Fibroblast of skin of left quadriceps (primary cell): ENCODE measurements at regions not wholly inside any gene's neighbourhood (a gene's known extent, or its start where the extent isn't known, plus 50 kb on each side); places are given as distances from the start of the nearest gene placed in this dataset.

Source experiments
- DNase-seq, 2 experiments: peaks; one replicate each; pipeline ENCODE4 v3.0.0-alpha.2; 2013; ENCODE audit warnings: low read depth in 2 of 2

DNA sequence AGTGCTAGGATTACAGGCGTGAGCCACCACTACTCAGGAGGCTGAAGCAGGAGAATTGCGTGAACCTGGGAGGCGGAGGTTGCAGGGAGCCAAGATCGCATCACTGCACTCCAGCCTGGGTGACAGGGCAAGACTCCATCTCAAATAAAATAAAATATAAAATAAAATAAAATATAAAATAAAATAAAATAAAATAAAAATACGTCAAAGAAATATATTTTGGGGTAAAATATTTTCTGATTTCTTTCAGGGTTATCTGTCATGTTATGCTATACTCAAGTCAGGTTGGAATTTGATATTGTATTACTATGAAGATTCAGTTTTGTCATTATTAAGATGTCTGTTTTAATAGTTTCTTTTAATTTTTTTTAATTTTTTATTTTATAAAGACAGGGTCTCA is 99.4 kb upstream of the GHITM start:
- DNase-seq, result no peak

DNA sequence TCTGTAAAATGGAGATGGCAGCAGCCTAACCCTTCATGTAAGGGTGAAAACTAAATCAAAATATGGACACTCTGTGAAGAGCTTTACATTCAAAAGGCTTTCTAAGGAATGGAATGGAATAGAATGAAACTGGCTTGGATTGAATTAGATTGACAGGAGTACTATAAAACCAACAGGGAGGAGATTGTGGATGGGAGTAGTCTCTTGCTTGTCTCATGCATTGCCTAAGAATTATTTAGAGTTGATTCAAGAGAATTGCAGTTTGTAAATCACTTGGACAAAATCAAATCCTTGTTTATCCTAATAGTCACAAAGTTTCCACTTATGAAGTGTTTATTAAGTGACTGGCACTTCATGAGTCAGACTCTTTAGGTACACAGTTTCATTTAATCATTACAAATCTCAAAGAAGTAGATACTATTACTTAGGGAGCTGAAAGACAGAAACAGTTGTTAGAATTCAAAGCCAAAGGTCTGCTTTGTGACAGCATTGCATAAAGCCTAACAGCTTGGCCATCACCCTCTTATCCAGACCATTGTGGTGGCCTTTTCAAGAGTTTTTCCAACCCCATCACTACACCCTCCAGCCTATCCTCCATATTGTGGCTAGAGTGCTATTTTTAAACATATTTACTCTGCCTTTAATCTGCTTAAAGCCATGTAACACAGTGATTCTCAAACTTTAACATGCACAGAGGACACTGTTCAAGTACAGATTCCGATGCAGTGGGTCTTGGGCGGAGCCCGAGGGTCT is 91.9 kb upstream of the GHITM start:
- no peak for DNase-seq

- DNase-seq, result no peak
Measured at GRCh38 chr10:84049645-84050011, 89.7 kb upstream of the GHITM start.

DNA sequence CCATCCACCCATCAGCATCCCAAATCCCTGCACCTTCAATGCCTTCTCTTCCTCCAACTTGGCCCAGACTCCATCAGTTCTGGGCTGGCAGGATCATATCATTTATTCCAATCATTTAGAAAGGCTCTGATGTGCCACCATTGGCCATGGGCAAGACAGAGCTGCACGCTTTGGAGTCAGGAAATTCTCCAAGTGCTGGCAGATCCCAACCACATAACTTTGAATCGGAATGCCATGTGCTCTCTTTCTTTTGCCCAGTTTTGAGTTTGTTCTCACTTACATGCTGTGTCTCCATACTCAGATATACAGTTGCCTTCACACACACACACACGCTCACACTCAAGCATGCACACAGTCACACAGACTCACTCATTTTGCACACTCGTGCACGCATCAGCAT is 85.7 kb upstream of the GHITM start:
- no peak for DNase-seq

- no peak for DNase-seq
Measured at GRCh38 chr10:84054743-84055142, 84.6 kb upstream of the GHITM start.

DNA sequence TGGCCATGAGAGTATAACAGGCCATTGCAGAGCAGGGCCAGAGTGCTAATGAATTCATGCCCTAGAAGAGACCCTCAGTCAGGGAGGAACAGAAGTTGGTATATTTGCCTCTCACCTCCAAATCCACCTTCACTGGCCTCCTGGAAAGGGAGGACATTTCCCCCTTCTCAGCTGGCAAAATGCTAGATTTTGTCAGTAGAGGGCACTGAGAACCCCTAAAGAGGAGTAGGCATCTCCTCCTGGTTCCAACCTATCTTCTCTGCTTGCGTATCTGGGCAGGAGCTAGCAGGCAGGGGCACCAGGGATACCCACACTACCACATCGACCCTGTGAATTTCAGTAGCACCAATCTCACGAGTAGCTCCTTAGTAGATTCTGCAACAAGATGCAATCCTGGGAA is 79.8 kb upstream of the GHITM start:
- no peak for DNase-seq

DNA sequence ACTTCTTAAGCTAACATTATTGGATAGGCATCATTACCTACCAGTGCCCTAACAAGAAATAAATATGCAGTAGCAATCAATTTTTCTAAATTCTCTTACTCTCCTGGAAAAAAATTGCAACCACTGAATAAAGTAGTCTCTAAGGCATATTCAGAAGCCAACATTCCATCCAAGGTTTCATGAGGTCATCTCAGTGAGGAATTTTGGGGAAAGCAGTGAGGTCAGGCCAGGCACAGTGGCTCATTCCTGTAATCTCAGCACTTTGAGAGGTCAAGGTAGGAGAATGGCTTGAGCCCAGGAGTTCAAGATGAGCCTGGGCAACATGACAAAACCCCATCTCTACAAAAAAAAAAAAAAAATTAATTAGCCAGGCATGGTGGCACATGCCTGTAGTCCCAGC is 75.9 kb upstream of the GHITM start:
- no peak for DNase-seq

GRCh38 chr10:84065804-84066601 is 73.3 kb upstream of the GHITM start:
- DNase-seq, result no peak

GRCh38 chr10:84074521-84074920 is 64.8 kb upstream of the GHITM start:
- DNase-seq, result no peak

DNA sequence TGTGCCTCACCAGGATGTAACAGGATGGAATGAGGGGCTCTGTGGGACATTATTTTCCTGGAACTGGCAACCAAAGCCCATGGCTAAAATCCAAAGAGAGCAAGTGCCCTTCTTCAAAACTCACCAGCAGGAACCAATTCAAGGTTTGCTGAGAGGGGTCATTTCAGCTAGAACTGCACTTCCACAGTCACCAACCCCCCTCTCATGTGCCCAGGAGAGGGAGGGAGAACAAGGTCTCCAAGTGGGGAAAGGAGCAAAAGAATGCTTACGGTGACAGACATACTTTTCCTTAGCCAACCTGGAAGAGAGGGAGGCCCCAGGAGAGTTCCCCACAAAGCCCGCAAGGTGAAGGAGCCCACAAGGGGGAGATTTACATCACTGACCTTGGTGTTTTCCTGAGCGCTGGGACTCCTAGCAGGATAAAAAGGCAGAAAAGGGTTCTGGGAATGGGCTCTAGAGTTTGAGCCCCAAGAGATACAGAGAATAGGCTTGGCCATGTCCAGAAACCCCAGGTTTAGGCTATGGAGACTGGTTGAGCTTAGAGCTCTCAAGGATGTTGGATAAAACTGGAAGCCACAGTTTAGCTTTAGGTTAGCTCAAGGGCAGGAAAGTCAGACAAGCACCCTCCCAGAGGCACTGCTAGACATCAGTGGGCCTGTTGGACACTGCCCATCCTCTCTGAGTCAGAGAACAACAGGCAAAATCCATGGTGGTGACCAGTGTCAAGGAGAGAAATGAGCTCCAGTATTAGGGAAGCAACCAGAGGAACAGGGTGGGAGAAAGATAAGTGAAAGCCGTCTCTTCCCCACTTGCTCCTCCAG is 63.9 kb upstream of the GHITM start:
- DNase-seq, result no peak

DNA sequence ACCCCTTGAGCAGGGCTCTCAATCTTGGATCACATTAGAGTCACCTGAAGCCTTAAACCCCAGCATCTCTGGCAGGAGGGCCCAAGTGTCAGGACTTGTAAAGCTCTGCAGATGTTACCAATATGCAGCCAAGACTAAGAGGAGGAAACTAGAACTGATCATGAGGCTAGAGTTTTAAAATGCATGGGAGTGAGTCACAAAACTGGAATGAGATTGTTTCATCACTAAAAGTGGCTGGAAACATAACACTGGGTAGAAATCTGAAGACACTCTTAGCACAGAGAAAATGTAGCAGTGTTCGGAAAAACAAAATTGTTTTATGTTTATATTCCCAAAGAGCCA is 63.3 kb upstream of the GHITM start:
- peak; percentile 70 to 72 for DNase-seq

- DNase-seq, result peak; percentile 27 to 37
Measured at GRCh38 chr10:84076540-84077195, 62.6 kb upstream of the GHITM start.

DNA sequence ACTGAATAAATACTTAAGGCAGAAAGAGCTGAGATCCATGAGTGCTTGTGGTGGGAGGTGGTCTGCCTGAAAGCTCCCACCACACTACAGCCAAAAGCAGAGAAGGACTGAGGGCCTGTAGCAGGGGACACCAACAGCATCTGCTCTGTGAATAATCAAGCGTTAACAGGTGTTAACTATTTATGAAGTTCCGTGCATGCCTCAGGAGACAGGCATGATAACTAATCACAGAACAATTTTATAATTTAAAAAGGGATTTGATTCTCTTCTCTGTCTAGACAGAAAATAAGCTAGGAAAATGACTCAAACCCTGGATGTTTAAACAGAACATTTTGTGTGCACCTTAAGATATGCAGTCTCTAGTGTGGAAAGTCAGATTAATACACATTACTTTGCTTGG is 61.5 kb upstream of the GHITM start:
- no peak for DNase-seq

GRCh38 chr10:84078771-84079170 is 60.5 kb upstream of the GHITM start:
- DNase-seq, result no peak

- no peak for DNase-seq
Measured at GRCh38 chr10:84084342-84084741, 55.0 kb upstream of the GHITM start.

- DNase-seq, result no peak
Measured at GRCh38 chr10:84087202-84087601, 52.1 kb upstream of the GHITM start.

- DNase-seq, result no peak
Measured at GRCh38 chr10:84088626-84089025, 50.7 kb upstream of the GHITM start.

DNA sequence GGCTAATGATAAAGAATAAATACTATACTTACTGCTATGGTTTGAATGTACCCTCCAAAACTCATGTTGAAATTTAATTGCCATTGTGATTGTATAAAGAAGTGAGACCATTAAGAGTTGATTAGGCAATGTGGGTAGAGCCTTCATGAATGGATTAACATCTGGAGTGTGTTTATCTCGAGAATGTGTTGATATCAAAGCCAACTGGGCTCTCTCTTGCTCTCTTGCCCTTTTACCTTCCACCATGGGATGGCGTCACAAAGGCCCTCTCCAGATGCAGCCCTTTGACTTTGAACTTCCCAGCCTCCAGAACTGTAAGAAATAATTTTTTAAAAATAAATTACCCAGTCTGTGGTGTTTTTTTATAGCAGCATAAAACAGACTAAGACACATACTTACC is 50.1 kb upstream of the GHITM start:
- DNase-seq, result no peak
